22Rv1 (cell line): ENCODE measurements at regions not wholly inside any gene's neighbourhood (a gene's known extent, or its start where the extent isn't known, plus 50 kb on each side); places are given as distances from the start of the nearest gene placed in this dataset.
"Not testable (repeated sequence)": the region's sequence is repeated elsewhere in the genome, so short reads cannot be mapped to it uniquely, and the experiment has no call there.

ENCODE experiments used
- H3K27ac ChIP-seq: fragments of 450-650 bp; 2 replicates; pipeline ENCODE4 v1.5.1; 2017
- CTCF ChIP-seq: fragments of 450-650 bp; IDR thresholded peaks from 2 replicates; pipeline ENCODE4 v1.5.1; 2017; ENCODE audit warnings: mild to moderate bottlenecking
- ZFX ChIP-seq: fragments of 450-650 bp; IDR thresholded peaks from 2 replicates; pipeline ENCODE4 v1.6.1; 2017; ENCODE audit warnings: antibody characterized with exemption, borderline replicate concordance

- no peak for TF ChIP-seq ZFX
- no peak for TF ChIP-seq CTCF
- H3K27ac ChIP-seq = no peak overlapping the region
These were observed 115.2 kb upstream of the MAP1LC3B2 start for GRCh38 chr12:116443821-116444589.

DNA sequence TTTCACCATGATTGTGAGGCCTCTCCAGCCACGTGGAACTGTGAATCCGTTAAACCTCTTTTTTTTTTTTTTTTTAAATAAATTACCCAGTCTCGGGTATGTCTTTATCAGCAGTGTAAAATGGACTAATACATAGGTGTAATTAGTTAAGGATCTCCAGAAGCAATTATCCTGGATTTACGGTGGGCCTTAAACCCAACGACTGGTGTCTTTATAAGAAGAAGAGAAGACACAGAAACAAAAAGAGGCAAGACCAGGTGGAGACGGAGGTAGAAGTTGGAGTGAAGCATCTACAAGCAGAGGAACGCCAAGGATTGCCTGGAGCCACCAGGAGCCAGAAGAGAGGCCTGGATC is 114.6 kb upstream of the MAP1LC3B2 start:
- no peak for TF ChIP-seq ZFX
- TF ChIP-seq CTCF = no peak
- no peak overlapping the region for H3K27ac ChIP-seq

- no peak overlapping the region for H3K27ac ChIP-seq
- TF ChIP-seq CTCF (no peak), ZFX (no peak)
These were observed 110.9 kb upstream of the MAP1LC3B2 start for GRCh38 chr12:116448165-116448739.

- H3K27ac ChIP-seq = no peak overlapping the region
- TF ChIP-seq ZFX = no peak
- no peak for TF ChIP-seq CTCF
These were observed 108.7 kb upstream of the MAP1LC3B2 start for GRCh38 chr12:116450406-116450910.

- not testable (repeated sequence) for H3K27ac ChIP-seq
These were observed 106.2 kb upstream of the MAP1LC3B2 start for GRCh38 chr12:116452975-116453374.

DNA sequence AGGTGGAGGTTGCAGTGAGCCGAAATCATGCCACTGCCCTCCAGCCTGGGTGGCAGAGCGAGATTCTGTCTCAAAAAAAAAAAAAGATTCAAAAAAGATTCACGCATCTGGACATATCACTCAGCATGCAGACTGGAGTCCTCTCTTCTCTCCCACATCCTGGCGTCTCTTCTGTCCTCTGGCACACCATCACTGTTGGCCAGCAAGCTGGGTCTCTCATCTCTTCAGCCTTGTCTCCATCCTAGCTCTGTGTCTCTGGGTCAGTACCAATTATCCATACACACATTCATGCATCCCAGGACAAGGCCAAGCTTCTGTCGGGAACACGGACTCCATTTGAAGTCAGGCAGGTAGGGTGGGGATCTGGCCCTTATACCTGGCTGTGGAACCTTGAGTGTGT is 105.5 kb upstream of the MAP1LC3B2 start:
- no peak for TF ChIP-seq ZFX
- TF ChIP-seq CTCF = no peak
- H3K27ac ChIP-seq = no peak overlapping the region

- TF ChIP-seq ZFX (no peak), CTCF (no peak)
- H3K27ac ChIP-seq = no peak overlapping the region
These were observed 105.1 kb upstream of the MAP1LC3B2 start for GRCh38 chr12:116454076-116454475.

DNA sequence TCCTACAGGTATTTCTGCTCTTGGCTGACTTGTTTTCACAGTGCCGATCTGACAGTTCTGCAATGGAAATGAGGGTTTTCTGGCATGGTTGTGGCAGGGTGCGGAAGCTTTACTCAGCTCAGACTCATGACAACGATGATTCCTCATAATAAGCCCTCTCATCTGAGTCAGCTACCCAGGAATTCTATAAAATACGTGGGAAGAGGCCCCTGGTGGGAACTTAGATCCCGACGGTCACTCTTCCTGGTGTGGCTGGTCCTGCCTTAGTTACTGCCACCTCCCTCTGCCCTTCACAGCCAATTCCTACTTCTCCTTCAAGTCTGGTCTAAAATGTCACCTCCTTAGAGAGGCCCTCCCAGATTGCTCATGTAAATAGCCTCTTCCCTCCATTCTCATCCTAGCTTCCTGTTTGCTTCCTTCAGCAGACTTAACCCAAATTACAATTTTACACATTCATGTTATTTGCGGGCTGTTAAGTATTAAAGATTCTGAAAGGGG is 104.2 kb upstream of the MAP1LC3B2 start:
- no peak overlapping the region for H3K27ac ChIP-seq
- no peak for TF ChIP-seq ZFX
- TF ChIP-seq CTCF = no peak
